ENCODE measurements at regions not wholly inside any gene's neighbourhood (a gene's known extent, or its start where the extent isn't known, plus 50 kb on each side); places are given as distances from the start of the nearest gene placed in this dataset.

GRCh38 chr6:138692978-138693909 is 80.3 kb upstream of the CCDC28A start (continued):
- TF ChIP-seq ZNF710 (CRISPR knock-in tag; IDR thresholded peaks at IDR 0.05; ENCODE audit: borderline replicate concordance) (0 out of 2 replicates have a peak, but pooled peaks have one; percentile 18), MBD4 (IDR thresholded peaks at IDR 0.05; ENCODE audit: borderline replicate concordance, low read length) (no peak), MXD4 (CRISPR knock-in tag; IDR thresholded peaks at IDR 0.05) (0 out of 2 replicates have a peak, but pooled peaks have one; percentile 11), SALL2 (CRISPR knock-in tag; IDR thresholded peaks at IDR 0.05) (peak; percentile 5; the same call in 1 of the 2 replicates), ZNF205 (CRISPR knock-in tag; IDR thresholded peaks at IDR 0.05) (peak; percentile 19; the same call in 1 of the 2 replicates), HMGXB4 (CRISPR knock-in tag; IDR thresholded peaks at IDR 0.05; ENCODE audit: borderline replicate concordance in 1 of 2, low read depth in 1 of 2) (peak in 1 of 2 experiments; percentile 37; a peak in 1 of 4 replicates), KDM2A (CRISPR knock-in tag; IDR thresholded peaks at IDR 0.05; ENCODE audit: borderline replicate concordance, low read depth) (peak; percentile 81), ARHGAP35 (CRISPR knock-in tag; IDR thresholded peaks at IDR 0.05; ENCODE audit: borderline replicate concordance) (no peak), SKI (IDR thresholded peaks at IDR 0.05; ENCODE audit: partially characterized antibody) (no peak), ZSCAN20 (CRISPR knock-in tag; IDR thresholded peaks at IDR 0.05; ENCODE audit: borderline replicate concordance) (peak; percentile 43; the same call in 1 of the 2 replicates), HNRNPLL (IDR thresholded peaks at IDR 0.05; ENCODE audit: low read depth, low read length, poor library complexity, severe bottlenecking) (peak; percentile 66), MTF2 (CRISPR knock-in tag; IDR thresholded peaks at IDR 0.05; ENCODE audit: borderline replicate concordance) (no peak; the same call in 1 of the 2 replicates)
- TF ChIP-seq, protein P1, sequence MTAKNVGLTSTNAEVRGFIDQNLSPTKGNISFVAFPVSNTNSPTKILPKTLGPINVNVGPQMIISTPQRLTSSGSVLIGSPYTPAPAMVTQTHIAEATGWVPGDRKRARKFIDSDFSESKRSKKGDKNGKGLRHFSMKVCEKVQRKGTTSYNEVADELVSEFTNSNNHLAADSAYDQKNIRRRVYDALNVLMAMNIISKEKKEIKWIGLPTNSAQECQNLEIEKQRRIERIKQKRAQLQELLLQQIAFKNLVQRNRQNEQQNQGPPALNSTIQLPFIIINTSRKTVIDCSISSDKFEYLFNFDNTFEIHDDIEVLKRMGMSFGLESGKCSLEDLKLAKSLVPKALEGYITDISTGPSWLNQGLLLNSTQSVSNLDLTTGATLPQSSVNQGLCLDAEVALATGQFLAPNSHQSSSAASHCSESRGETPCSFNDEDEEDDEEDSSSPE (CRISPR knock-in tag; IDR thresholded peaks at IDR 0.05) = peak; percentile 72
- TF ChIP-seq, protein P2, sequence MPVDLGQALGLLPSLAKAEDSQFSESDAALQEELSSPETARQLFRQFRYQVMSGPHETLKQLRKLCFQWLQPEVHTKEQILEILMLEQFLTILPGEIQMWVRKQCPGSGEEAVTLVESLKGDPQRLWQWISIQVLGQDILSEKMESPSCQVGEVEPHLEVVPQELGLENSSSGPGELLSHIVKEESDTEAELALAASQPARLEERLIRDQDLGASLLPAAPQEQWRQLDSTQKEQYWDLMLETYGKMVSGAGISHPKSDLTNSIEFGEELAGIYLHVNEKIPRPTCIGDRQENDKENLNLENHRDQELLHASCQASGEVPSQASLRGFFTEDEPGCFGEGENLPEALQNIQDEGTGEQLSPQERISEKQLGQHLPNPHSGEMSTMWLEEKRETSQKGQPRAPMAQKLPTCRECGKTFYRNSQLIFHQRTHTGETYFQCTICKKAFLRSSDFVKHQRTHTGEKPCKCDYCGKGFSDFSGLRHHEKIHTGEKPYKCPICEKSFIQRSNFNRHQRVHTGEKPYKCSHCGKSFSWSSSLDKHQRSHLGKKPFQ (CRISPR knock-in tag; IDR thresholded peaks at IDR 0.05; ENCODE audit: insufficient replicate concordance) = peak; percentile 36
